Kidney epithelial cell (primary cell): ENCODE measurements at regions not wholly inside any gene's neighbourhood (a gene's known extent, or its start where the extent isn't known, plus 50 kb on each side); places are given as distances from the start of the nearest gene placed in this dataset.
"Not testable (repeated sequence)": the region's sequence is repeated elsewhere in the genome, so short reads cannot be mapped to it uniquely, and the experiment has no call there.

Experiments used
- DNase-seq: peaks from one replicate; pipeline ENCODE4 v3.0.0-alpha.2; 2010; ENCODE audit warnings: low read depth
- H3K27me3 ChIP-seq: 2 replicates; pipeline ENCODE4 v1.6.0; 2011; ENCODE audit warnings: low read length; ENCODE audit not compliant: control insufficient read depth, insufficient read depth
- H3K36me3 ChIP-seq: 2 replicates; pipeline ENCODE4 v1.5.1; 2011; ENCODE audit warnings: low read length; ENCODE audit not compliant: control insufficient read depth, insufficient read depth
- H3K4me3 ChIP-seq: 2 replicates; pipeline ENCODE4 v1.5.1; 2011; ENCODE audit warnings: low read depth, mild to moderate bottlenecking, control low read depth, low read length
- TF ChIP-seq, protein P1 (sequence below): IDR thresholded peaks from 2 replicates; pipeline ENCODE4 v1.5.1; 2011; ENCODE audit warnings: mild to moderate bottlenecking, moderate library complexity, low read length, control low read depth, inconsistent platforms; ENCODE audit not compliant: insufficient read depth, poor library complexity, severe bottlenecking

- H3K36me3 ChIP-seq = no peaks in the 10 kb centered on the region
- TF ChIP-seq, protein P1, sequence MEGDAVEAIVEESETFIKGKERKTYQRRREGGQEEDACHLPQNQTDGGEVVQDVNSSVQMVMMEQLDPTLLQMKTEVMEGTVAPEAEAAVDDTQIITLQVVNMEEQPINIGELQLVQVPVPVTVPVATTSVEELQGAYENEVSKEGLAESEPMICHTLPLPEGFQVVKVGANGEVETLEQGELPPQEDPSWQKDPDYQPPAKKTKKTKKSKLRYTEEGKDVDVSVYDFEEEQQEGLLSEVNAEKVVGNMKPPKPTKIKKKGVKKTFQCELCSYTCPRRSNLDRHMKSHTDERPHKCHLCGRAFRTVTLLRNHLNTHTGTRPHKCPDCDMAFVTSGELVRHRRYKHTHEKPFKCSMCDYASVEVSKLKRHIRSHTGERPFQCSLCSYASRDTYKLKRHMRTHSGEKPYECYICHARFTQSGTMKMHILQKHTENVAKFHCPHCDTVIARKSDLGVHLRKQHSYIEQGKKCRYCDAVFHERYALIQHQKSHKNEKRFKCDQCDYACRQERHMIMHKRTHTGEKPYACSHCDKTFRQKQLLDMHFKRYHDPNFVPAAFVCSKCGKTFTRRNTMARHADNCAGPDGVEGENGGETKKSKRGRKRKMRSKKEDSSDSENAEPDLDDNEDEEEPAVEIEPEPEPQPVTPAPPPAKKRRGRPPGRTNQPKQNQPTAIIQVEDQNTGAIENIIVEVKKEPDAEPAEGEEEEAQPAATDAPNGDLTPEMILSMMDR = no peak
- DNase-seq = no peak
- H3K27me3 ChIP-seq = no peaks in the 10 kb centered on the region
- H3K4me3 ChIP-seq = no peak overlapping the region
Measured at GRCh38 chr16:79885320-79885719, 284.8 kb upstream of the MAF start.

GRCh38 chr16:79883494-79883893 lies 283.0 kb upstream of the MAF start:
- Histone ChIP-seq H3K4me3 (no peak overlapping the region), H3K27me3 (no peaks in the 10 kb centered on the region)

GRCh38 chr16:79882340-79883005 lies 281.9 kb upstream of the MAF start:
- TF ChIP-seq, protein P1 = no peak
- H3K36me3 ChIP-seq = no peaks in the 10 kb centered on the region
- no peaks in the 10 kb centered on the region for H3K27me3 ChIP-seq
- H3K4me3 ChIP-seq = no peak overlapping the region
- DNase-seq = no peak

More at GRCh38 chr16:79883494-79883893, 283.0 kb upstream of the MAF start:
- TF ChIP-seq, protein P1 = no peak
- no peaks in the 10 kb centered on the region for H3K36me3 ChIP-seq
- no peak for DNase-seq

DNA sequence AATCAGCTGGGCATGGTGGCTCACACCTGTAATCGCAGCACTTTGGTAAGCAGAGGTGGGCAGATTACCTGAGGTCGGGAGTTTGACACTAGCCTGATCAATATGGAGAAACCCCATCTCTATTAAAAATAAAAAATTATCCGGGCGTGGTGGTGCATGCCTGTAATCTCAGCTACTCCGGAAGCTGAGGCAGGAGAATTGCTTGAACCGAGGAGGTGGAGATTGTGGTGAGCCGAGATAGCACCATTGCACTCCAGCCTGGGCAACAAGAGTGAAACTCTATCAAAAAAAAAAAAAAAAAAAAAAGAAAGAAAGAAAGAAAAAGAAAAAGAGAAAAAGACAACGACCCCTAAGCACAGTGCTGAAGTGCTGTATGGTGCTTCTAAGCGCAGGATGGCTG lies 280.6 kb upstream of the MAF start:
- not testable (repeated sequence) for H3K36me3 ChIP-seq, H3K27me3 ChIP-seq, H3K4me3 ChIP-seq, DNase-seq

DNA sequence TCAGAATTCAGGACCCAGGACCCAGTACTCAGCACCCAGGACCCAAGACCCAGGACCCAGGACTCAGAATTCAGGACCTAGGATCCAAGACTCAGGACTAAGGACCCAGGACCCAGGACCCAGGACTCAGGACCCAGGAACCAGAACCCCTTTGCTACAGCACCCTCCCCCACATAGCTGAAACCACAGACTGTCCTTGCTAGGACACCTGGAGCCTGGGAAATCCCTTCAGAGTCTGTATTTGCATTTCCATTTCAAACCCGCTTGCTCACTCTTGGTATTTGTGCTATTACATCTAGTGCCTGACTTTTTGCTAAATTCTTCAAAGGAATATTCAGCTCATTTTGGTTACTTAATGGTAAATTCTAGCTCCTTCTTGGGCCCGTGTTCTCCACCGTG lies 275.8 kb upstream of the MAF start:
- DNase-seq = no peak
- no peak overlapping the region for H3K4me3 ChIP-seq
- no peaks in the 10 kb centered on the region for H3K27me3 ChIP-seq
- no peaks in the 10 kb centered on the region for H3K36me3 ChIP-seq
- TF ChIP-seq, protein P1 = no peak

- no peaks in the 10 kb centered on the region for H3K27me3 ChIP-seq
- peak; percentile 29 for DNase-seq
- no peaks in the 10 kb centered on the region for H3K36me3 ChIP-seq
- no peak overlapping the region for H3K4me3 ChIP-seq
- TF ChIP-seq, protein P1 = no peak
Measured at GRCh38 chr16:79874391-79874790, 273.9 kb upstream of the MAF start.
